Tibial artery (tissue), 4 donors: ENCODE measurements at regions not wholly inside any gene's neighbourhood (a gene's known extent, or its start where the extent isn't known, plus 50 kb on each side); places are given as distances from the start of the nearest gene placed in this dataset.

Experiments
- DNase-seq, 2 donors: peaks; one replicate each; pipeline ENCODE4 v3.0.0-alpha.2; 2019
- H3K27ac ChIP-seq, 2 donors: fragments of 200-600 bp; sonication (generic) in 1 of 2; 1 replicate in 1 of 2; 2 replicates in 1 of 2; pipeline ENCODE4 v1.5.1; 2018 to 2019; ENCODE audit warnings: mild to moderate bottlenecking in 1 of 2
- H3K27me3 ChIP-seq, 2 donors: fragments of 200-600 bp; sonication (generic) in 1 of 2; one replicate each; pipeline versions ENCODE4 v1.5.1 to v1.6.0; 2016 to 2019
- H3K36me3 ChIP-seq, 3 donors: fragments of 200-600 bp; sonication (generic) in 2 of 3; one replicate each; pipeline ENCODE4 v1.5.1; 2016 to 2019; ENCODE audit warnings: mild to moderate bottlenecking in 2 of 3
- H3K4me1 ChIP-seq, 4 donors: fragments of 200-600 bp; sonication (generic) in 2 of 4; 1 replicate in 3 of 4; 2 replicates in 1 of 4; pipeline ENCODE4 v1.5.1; 2016 to 2019
- H3K4me3 ChIP-seq, 2 donors: fragments of 200-600 bp; sonication (generic) in 1 of 2; 1 replicate in 1 of 2; 2 replicates in 1 of 2; pipeline ENCODE4 v1.5.1; 2018 to 2019; ENCODE audit warnings: mild to moderate bottlenecking in 2 of 2
- H3K9me3 ChIP-seq, 3 donors: fragments of 200-600 bp; sonication (generic) in 1 of 3; one replicate each; pipeline ENCODE4 v1.5.1; 2016 to 2019
- intact Hi-C: fragments of 100-400 bp; cut with DNase I; formaldehyde crosslinking; loops from one replicate; pipeline ENCODE4 v1.15.0; 2023; ENCODE audit warnings: low total_unique reads
- TF ChIP-seq, protein P1 (sequence below), 2 experiments: fragments of 200-600 bp in 1 of 2; fragments of 450-650 bp in 1 of 2; IDR thresholded peaks; one replicate each; pipeline ENCODE4 v1.5.1; 2017 to 2019; ENCODE audit warnings: antibody characterized with exemption in 2 of 2, mild to moderate bottlenecking in 1 of 2, moderate library complexity in 1 of 2

DNA sequence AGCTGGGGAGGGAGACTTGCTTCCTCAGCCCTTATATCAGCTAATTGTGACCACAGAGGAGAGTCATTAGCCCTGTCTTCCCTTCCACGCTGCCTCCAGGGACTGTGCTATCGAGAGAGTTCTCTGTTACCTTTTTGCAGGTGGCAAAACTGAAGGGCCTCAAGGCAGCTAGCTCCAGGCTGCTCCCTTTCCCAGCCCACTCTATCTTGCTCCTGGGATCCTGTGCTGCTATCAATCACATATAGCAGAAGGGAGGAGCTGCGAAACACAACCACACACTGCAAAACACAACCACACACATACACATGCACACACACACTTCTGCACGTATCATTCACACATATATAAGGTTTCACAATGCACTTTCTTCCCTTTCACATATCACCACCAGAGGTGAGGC lies 205.3 kb upstream of the MTNR1B start:
- Histone ChIP-seq H3K9me3 (no peaks in the 10 kb centered on the region), H3K27me3 (no peaks in the 10 kb centered on the region), H3K36me3 (no peaks in the 10 kb centered on the region), H3K4me1 (peaks cover 0 to 5% (median 0%) of the 10 kb centered on the region in 4 donors), H3K27ac (no peak overlapping the region), H3K4me3 (no peak overlapping the region)
- TF ChIP-seq, protein P1, sequence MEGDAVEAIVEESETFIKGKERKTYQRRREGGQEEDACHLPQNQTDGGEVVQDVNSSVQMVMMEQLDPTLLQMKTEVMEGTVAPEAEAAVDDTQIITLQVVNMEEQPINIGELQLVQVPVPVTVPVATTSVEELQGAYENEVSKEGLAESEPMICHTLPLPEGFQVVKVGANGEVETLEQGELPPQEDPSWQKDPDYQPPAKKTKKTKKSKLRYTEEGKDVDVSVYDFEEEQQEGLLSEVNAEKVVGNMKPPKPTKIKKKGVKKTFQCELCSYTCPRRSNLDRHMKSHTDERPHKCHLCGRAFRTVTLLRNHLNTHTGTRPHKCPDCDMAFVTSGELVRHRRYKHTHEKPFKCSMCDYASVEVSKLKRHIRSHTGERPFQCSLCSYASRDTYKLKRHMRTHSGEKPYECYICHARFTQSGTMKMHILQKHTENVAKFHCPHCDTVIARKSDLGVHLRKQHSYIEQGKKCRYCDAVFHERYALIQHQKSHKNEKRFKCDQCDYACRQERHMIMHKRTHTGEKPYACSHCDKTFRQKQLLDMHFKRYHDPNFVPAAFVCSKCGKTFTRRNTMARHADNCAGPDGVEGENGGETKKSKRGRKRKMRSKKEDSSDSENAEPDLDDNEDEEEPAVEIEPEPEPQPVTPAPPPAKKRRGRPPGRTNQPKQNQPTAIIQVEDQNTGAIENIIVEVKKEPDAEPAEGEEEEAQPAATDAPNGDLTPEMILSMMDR (IDR thresholded peaks at IDR 0.05) = no peak
- DNase-seq = no peak
- intact Hi-C loops = no loop called here

DNA sequence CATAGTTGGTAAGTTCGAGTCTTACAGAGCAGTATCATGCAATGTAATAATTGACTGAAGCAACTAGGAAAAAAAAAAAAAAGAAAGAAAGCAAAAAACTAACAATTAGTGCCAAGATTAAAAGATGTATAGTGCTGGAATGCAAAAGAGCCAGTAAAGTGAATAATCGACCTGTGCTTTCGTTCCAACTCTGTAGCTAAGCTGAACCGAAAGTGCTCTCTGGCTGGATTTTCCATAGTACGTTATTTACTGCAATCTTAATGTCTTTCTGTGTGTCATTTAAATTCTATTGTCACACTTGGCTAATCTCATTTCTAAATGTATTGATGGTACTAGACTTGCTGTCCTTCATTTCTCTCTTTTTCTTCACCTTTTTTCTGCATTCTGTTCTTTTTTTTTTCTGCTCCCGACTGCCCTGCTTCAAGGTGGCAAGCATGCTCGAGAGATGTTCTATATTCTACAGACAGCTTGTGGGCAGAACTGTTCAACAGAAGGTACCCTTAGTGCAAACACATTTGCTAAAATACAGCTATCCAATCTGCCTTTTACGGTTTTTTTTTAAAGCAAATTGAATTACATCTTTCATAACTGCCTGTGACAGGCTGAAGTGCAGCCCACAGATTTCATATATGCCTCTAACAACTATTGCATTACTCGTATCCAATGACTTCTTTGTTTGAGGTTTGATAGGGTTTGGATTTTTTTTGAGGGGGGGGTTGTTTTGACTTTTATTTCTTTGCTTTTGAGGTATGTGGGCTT lies 204.2 kb upstream of the MTNR1B start:
- H3K27ac ChIP-seq = no peak overlapping the region
- no peaks in the 10 kb centered on the region for H3K36me3 ChIP-seq
- H3K4me1 ChIP-seq = peaks cover 0 to 5% (median 0%) of the 10 kb centered on the region in 4 donors
- TF ChIP-seq, protein P1 (IDR thresholded peaks at IDR 0.05) = no peak
- H3K27me3 ChIP-seq = no peaks in the 10 kb centered on the region
- no peaks in the 10 kb centered on the region for H3K9me3 ChIP-seq
- intact Hi-C loops = no loop called here
- H3K4me3 ChIP-seq = no peak overlapping the region
- DNase-seq = no peak

DNA sequence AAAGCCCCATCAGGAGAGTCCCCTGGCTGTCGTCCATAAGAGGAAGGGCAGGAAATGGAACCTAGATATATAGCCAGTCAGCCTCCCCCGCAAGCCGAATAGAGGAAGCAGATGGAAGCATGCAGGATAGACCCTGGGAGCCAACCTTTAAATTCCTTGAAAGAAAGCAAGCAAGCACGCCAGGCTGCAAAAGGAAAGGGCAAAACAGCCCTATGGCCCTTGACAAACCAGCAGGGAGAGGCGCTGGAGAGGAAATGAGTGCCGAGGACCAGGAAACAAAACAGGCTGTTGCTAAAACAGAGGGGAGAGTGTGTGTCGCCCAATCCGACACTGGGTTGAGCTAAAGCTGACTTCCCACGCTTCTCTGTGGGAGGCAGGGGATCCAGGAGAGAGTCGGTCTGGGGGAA lies 203.5 kb upstream of the MTNR1B start:
- Histone ChIP-seq H3K36me3 (no peaks in the 10 kb centered on the region), H3K4me1 (peaks cover 0 to 5% (median 0%) of the 10 kb centered on the region in 4 donors), H3K27ac (peak overlapping the region; percentile 58 to 61), H3K9me3 (no peaks in the 10 kb centered on the region), H3K4me3 (peak overlapping the region; percentile 38 to 42), H3K27me3 (no peaks in the 10 kb centered on the region)
- intact Hi-C loops = no loop called here
- peak in 1 of 2 donors; percentile 21 for DNase-seq
- TF ChIP-seq, protein P1 (IDR thresholded peaks at IDR 0.05) = no peak

DNA sequence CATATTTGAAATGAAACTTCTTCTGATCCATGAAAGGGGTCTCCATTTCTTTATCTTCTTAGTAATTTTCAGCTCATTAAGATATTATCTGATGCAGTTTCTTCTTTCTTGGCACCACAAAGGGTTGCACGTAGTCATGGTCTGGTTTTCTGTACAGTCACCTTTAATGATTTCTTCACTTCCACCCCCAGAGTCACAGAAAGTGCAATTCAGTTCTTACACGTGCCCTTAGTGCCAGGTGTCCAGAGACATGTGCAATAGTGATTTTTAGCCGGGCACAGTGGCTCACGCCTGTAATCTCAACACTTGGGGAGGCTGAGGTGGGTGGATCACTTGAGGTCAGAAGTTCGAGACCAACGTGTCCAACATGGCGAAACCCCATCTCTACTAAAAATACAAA lies 202.8 kb upstream of the MTNR1B start:
- TF ChIP-seq, protein P1 (IDR thresholded peaks at IDR 0.05) = no peak
- DNase-seq = no peak
- Histone ChIP-seq H3K4me1 (peaks cover 0 to 5% (median 0%) of the 10 kb centered on the region in 4 donors), H3K27me3 (no peaks in the 10 kb centered on the region), H3K9me3 (no peaks in the 10 kb centered on the region), H3K27ac (peak overlapping the region in 1 of 2 donors; percentile 58), H3K36me3 (no peaks in the 10 kb centered on the region), H3K4me3 (no peak overlapping the region)
- intact Hi-C loops = no loop called here

DNA sequence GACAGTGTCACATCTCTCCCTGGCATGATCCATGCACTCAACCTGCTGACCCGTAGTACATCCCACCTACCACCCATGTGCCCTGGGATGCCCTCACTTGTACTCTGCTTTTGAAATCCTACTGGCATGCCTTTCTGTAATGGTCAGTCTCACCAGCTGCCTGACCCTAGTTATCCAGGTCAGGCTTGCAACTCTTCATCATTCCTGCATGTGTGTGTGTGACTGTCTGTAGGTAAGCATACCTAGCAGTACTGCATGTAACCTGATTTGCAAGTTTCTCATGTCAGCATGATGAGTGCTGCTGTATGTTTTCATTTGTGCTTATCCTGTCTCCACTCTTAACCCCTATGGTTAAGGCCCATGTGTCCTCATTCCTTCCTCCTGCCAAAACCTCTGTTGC lies 202.0 kb upstream of the MTNR1B start:
- Histone ChIP-seq H3K4me1 (peaks cover 0 to 5% (median 0%) of the 10 kb centered on the region in 4 donors), H3K27ac (no peak overlapping the region), H3K9me3 (no peaks in the 10 kb centered on the region), H3K27me3 (no peaks in the 10 kb centered on the region), H3K36me3 (no peaks in the 10 kb centered on the region), H3K4me3 (no peak overlapping the region)
- TF ChIP-seq, protein P1 (IDR thresholded peaks at IDR 0.05) = no peak
- intact Hi-C loops = no loop called here
- no peak for DNase-seq
